IPS-15b (cell line): ENCODE measurements at regions not wholly inside any gene's neighbourhood (a gene's known extent, or its start where the extent isn't known, plus 50 kb on each side); places are given as distances from the start of the nearest gene placed in this dataset.

ENCODE experiments used
- H3K27me3 ChIP-seq: one replicate; pipeline ENCODE4 v1.6.1; 2013; ENCODE audit warnings: low read length; ENCODE audit not compliant: control insufficient read depth, insufficient read depth
- H3K36me3 ChIP-seq: one replicate; pipeline ENCODE4 v1.6.1; 2013; ENCODE audit warnings: low read length; ENCODE audit not compliant: control insufficient read depth, insufficient read depth
- H3K4me1 ChIP-seq: one replicate; pipeline ENCODE4 v1.6.1; 2013; ENCODE audit warnings: mild to moderate bottlenecking, low read length; ENCODE audit not compliant: control insufficient read depth, insufficient read depth
- H3K4me3 ChIP-seq: one replicate; pipeline ENCODE4 v1.5.1; 2013; ENCODE audit warnings: low read depth, low read length
- H3K9ac ChIP-seq: one replicate; pipeline ENCODE4 v1.6.1; 2013; ENCODE audit warnings: low read depth, mild to moderate bottlenecking, low read length
- H3K9me3 ChIP-seq: one replicate; pipeline ENCODE4 v1.6.1; 2013; ENCODE audit warnings: mild to moderate bottlenecking, low read length; ENCODE audit not compliant: control insufficient read depth, insufficient read depth

GRCh38 chr4:53644607-53645006, 53.3 kb upstream of the LNX1 start:
- H3K4me3 ChIP-seq: no peak overlapping the region
- H3K9ac ChIP-seq: no peak overlapping the region
- H3K36me3 ChIP-seq: no peaks in the 10 kb centered on the region
- no peaks in the 10 kb centered on the region for H3K27me3 ChIP-seq
- H3K9me3 ChIP-seq: no peaks in the 10 kb centered on the region
- H3K4me1 ChIP-seq: no peaks in the 10 kb centered on the region
